ENCODE measurements at regions not wholly inside any gene's neighbourhood (a gene's known extent, or its start where the extent isn't known, plus 50 kb on each side); places are given as distances from the start of the nearest gene placed in this dataset.

GRCh38 chr16:86432691-86433090, 77.6 kb upstream of the FOXF1 start:
- no peak overlapping the region for H3K4me3 ChIP-seq (ENCODE audit: severe bottlenecking)
- no peak for ATAC-seq (ENCODE audit: low read depth)
- H3K27me3 ChIP-seq (ENCODE audit: insufficient read depth, poor library complexity, severe bottlenecking) = peaks cover 44% of the 10 kb centered on the region
- no peaks in the 10 kb centered on the region for H3K4me1 ChIP-seq (ENCODE audit: insufficient read depth, poor library complexity, severe bottlenecking)
- no peak overlapping the region for H3K27ac ChIP-seq (ENCODE audit: poor library complexity, severe bottlenecking)
- TF ChIP-seq CTCF (IDR thresholded peaks at IDR 0.05; ENCODE audit: poor library complexity, severe bottlenecking) = no peak
- no peaks in the 10 kb centered on the region for H3K36me3 ChIP-seq (ENCODE audit: low read depth)
- no peaks in the 10 kb centered on the region for H3K9me3 ChIP-seq (ENCODE audit: severe bottlenecking)
- DNase-seq (ENCODE audit: low spot score) = no peak

- ATAC-seq (ENCODE audit: low read depth) = no peak
- no peak overlapping the region for H3K27ac ChIP-seq (ENCODE audit: poor library complexity, severe bottlenecking)
- H3K27me3 ChIP-seq (ENCODE audit: insufficient read depth, poor library complexity, severe bottlenecking) = peaks cover 67% of the 10 kb centered on the region
- H3K4me3 ChIP-seq (ENCODE audit: severe bottlenecking) = no peak overlapping the region
- DNase-seq (ENCODE audit: low spot score) = no peak
- TF ChIP-seq CTCF (IDR thresholded peaks at IDR 0.05; ENCODE audit: poor library complexity, severe bottlenecking) = no peak
- no peaks in the 10 kb centered on the region for H3K36me3 ChIP-seq (ENCODE audit: low read depth)
- no peaks in the 10 kb centered on the region for H3K9me3 ChIP-seq (ENCODE audit: severe bottlenecking)
- H3K4me1 ChIP-seq (ENCODE audit: insufficient read depth, poor library complexity, severe bottlenecking) = no peaks in the 10 kb centered on the region
Observed at GRCh38 chr16:86436466-86437185, 73.7 kb upstream of the FOXF1 start.

DNA sequence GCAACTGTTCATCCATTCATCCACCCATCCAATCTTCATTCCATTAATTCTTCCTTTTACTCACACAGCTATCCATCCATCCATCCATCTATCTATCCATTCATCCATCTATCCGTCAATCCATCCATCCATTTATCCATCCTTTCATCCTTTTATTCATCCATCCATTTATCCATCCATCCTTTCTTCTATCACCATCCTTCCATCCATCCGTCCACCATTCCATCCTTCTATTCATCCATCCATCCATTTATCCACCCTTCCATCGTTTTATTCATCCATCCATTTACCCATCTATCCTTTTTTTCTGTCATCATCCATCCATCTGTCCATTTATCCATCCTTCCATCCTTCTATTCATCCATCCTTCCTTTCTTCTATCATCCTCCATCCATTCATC, 73.0 kb upstream of the FOXF1 start:
- Histone ChIP-seq H3K4me1 (ENCODE audit: insufficient read depth, poor library complexity, severe bottlenecking) (no peaks in the 10 kb centered on the region), H3K27ac (ENCODE audit: poor library complexity, severe bottlenecking) (no peak overlapping the region), H3K27me3 (ENCODE audit: insufficient read depth, poor library complexity, severe bottlenecking) (peaks cover 70% of the 10 kb centered on the region), H3K36me3 (ENCODE audit: low read depth) (no peaks in the 10 kb centered on the region), H3K9me3 (ENCODE audit: severe bottlenecking) (no peaks in the 10 kb centered on the region), H3K4me3 (ENCODE audit: severe bottlenecking) (no peak overlapping the region)
- TF ChIP-seq CTCF (IDR thresholded peaks at IDR 0.05; ENCODE audit: poor library complexity, severe bottlenecking) = no peak
- ATAC-seq (ENCODE audit: low read depth) = no peak
- DNase-seq (ENCODE audit: low spot score) = no peak

DNA sequence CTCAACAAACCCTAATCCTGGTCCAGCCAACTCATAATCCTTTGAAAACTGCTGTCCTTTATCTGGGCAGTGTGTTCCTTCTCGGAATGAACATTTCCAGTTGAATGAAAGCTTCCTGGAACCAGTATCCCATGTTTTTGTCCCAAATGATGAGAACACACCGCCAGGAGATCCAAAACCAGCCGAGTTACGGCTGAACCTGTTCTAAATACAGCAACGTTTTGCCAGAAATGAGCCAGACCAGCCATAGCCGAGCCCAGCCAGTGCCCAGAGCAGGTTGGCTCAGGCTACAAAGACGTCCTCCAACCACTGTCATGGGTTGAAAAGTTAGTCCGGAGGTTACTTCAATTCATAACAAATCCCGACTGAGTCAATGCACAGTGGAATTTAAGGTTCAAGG, 67.6 kb upstream of the FOXF1 start:
- no peak for TF ChIP-seq CTCF (IDR thresholded peaks at IDR 0.05; ENCODE audit: poor library complexity, severe bottlenecking)
- H3K4me1 ChIP-seq (ENCODE audit: insufficient read depth, poor library complexity, severe bottlenecking) = no peaks in the 10 kb centered on the region
- no peak overlapping the region for H3K27ac ChIP-seq (ENCODE audit: poor library complexity, severe bottlenecking)
- no peaks in the 10 kb centered on the region for H3K9me3 ChIP-seq (ENCODE audit: severe bottlenecking)
- H3K4me3 ChIP-seq (ENCODE audit: severe bottlenecking) = no peak overlapping the region
- ATAC-seq (ENCODE audit: low read depth) = no peak
- H3K27me3 ChIP-seq (ENCODE audit: insufficient read depth, poor library complexity, severe bottlenecking) = peaks cover 93% of the 10 kb centered on the region
- no peak for DNase-seq (ENCODE audit: low spot score)
- H3K36me3 ChIP-seq (ENCODE audit: low read depth) = no peaks in the 10 kb centered on the region

- Histone ChIP-seq H3K27me3 (ENCODE audit: insufficient read depth, poor library complexity, severe bottlenecking) (peaks cover 93% of the 10 kb centered on the region), H3K4me1 (ENCODE audit: insufficient read depth, poor library complexity, severe bottlenecking) (no peaks in the 10 kb centered on the region), H3K36me3 (ENCODE audit: low read depth) (no peaks in the 10 kb centered on the region), H3K27ac (ENCODE audit: poor library complexity, severe bottlenecking) (no peak overlapping the region), H3K4me3 (ENCODE audit: severe bottlenecking) (no peak overlapping the region), H3K9me3 (ENCODE audit: severe bottlenecking) (no peaks in the 10 kb centered on the region)
- no peak for TF ChIP-seq CTCF (IDR thresholded peaks at IDR 0.05; ENCODE audit: poor library complexity, severe bottlenecking)
- ATAC-seq (ENCODE audit: low read depth) (no peak), DNase-seq (ENCODE audit: low spot score) (no peak)
Observed at GRCh38 chr16:86443508-86444147, 66.7 kb upstream of the FOXF1 start.
